Panc1 (cell line): ENCODE measurements at regions not wholly inside any gene's neighbourhood (a gene's known extent, or its start where the extent isn't known, plus 50 kb on each side); places are given as distances from the start of the nearest gene placed in this dataset.

Experiments
- CTCF ChIP-seq: fragments of 450-650 bp; IDR thresholded peaks from 2 replicates; pipeline ENCODE4 v1.5.1; 2017; ENCODE audit warnings: mild to moderate bottlenecking
- TCF7L2 ChIP-seq: IDR thresholded peaks from 2 replicates; pipeline ENCODE4 v1.6.1; 2011; ENCODE audit warnings: mild to moderate bottlenecking, low read depth, low read length, inconsistent platforms

GRCh38 chr2:175560521-175561169 lies 379.1 kb upstream of the ATP5MC3 start:
- TF ChIP-seq CTCF, result no peak
- no peak for TF ChIP-seq TCF7L2
